Calu3 (cell line): ENCODE measurements at regions not wholly inside any gene's neighbourhood (a gene's known extent, or its start where the extent isn't known, plus 50 kb on each side); places are given as distances from the start of the nearest gene placed in this dataset.

Source experiments
- BruUV-seq: library from RNA; stranded (reverse); fragments of 400-500 nt; replicated peaks from 2 replicates; lab custom pipeline; 2021; lab: Mats Ljungman, UMichigan
- CTCF ChIA-PET: fragments of 300-600 bp; sonication (Branson Sonifier 250); formaldehyde crosslinking; loops from one replicate; lab custom pipeline; 2022; ENCODE audit warnings: antibody characterized with exemption; lab: Charles Lee
- DNase-seq: peaks from one replicate; pipeline ENCODE4 v3.0.0; 2022
- H3K27ac Mint-ChIP-seq: one replicate; pipeline ENCODE4 v1.8.0; 2022; ENCODE audit warnings: mixed read lengths; ENCODE audit not compliant: unreplicated experiment
- H3K27me3 Mint-ChIP-seq: one replicate; pipeline ENCODE4 v1.8.0; 2022; ENCODE audit warnings: mixed read lengths; ENCODE audit not compliant: unreplicated experiment
- H3K36me3 Mint-ChIP-seq: one replicate; pipeline ENCODE4 v1.8.0; 2022; ENCODE audit warnings: mild to moderate bottlenecking, moderate library complexity, mixed read lengths; ENCODE audit not compliant: insufficient read depth, unreplicated experiment
- H3K4me1 Mint-ChIP-seq: one replicate; pipeline ENCODE4 v1.8.0; 2022; ENCODE audit warnings: mild to moderate bottlenecking, low read depth, mixed read lengths; ENCODE audit not compliant: unreplicated experiment
- H3K4me3 Mint-ChIP-seq: one replicate; pipeline ENCODE4 v1.8.0; 2022; ENCODE audit warnings: mild to moderate bottlenecking, low read depth, moderate library complexity, mixed read lengths; ENCODE audit not compliant: unreplicated experiment
- H3K9me3 Mint-ChIP-seq: one replicate; pipeline ENCODE4 v1.8.0; 2022; ENCODE audit warnings: low read depth, mixed read lengths; ENCODE audit not compliant: unreplicated experiment
- intact Hi-C: fragments of 100-400 bp; cut with micrococcal nuclease; formaldehyde crosslinking; loops from one replicate; pipeline ENCODE4 v1.10.0; 2022; ENCODE audit not compliant: unreplicated experiment
- TF ChIP-seq, protein P1 (sequence below): fragments of 200-600 bp; IDR thresholded peaks from one replicate; pipeline ENCODE4 v1.8.0; 2022; ENCODE audit warnings: antibody characterized with exemption; ENCODE audit not compliant: unreplicated experiment

DNA sequence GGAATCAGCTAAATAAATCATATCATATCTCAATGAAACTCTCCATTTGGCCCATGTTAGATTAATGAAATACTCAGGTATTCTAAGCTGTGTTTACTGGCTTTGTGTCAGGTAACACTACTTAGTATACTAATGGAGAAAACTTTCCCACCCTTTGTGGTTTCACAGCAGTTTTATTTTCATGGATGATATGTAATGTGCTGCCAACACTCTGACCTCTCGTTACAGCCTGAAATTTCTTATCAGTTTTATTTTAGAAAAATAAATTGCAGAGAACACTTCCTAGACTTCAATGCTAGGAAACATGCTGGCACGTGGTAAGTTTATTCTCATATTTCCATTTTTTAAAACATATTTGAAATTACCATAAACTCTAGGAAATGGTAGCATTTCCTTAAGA is 758.9 kb downstream of the LIG4 start:
- intact Hi-C loops, result no loop called here
- DNase-seq, result no peak
- no peaks in the 10 kb centered on the region for H3K27me3 Mint-ChIP-seq
- CTCF ChIA-PET, result no interaction called here
- no peaks in the 10 kb centered on the region for H3K36me3 Mint-ChIP-seq
- no TSS peak for BruUV-seq
- H3K4me1 Mint-ChIP-seq, result no peaks in the 10 kb centered on the region
- peaks cover 7% of the 10 kb centered on the region for H3K9me3 Mint-ChIP-seq
- no peak overlapping the region for H3K27ac Mint-ChIP-seq
- TF ChIP-seq, protein P1, sequence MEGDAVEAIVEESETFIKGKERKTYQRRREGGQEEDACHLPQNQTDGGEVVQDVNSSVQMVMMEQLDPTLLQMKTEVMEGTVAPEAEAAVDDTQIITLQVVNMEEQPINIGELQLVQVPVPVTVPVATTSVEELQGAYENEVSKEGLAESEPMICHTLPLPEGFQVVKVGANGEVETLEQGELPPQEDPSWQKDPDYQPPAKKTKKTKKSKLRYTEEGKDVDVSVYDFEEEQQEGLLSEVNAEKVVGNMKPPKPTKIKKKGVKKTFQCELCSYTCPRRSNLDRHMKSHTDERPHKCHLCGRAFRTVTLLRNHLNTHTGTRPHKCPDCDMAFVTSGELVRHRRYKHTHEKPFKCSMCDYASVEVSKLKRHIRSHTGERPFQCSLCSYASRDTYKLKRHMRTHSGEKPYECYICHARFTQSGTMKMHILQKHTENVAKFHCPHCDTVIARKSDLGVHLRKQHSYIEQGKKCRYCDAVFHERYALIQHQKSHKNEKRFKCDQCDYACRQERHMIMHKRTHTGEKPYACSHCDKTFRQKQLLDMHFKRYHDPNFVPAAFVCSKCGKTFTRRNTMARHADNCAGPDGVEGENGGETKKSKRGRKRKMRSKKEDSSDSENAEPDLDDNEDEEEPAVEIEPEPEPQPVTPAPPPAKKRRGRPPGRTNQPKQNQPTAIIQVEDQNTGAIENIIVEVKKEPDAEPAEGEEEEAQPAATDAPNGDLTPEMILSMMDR, result no peak
- H3K4me3 Mint-ChIP-seq, result no peak overlapping the region

DNA sequence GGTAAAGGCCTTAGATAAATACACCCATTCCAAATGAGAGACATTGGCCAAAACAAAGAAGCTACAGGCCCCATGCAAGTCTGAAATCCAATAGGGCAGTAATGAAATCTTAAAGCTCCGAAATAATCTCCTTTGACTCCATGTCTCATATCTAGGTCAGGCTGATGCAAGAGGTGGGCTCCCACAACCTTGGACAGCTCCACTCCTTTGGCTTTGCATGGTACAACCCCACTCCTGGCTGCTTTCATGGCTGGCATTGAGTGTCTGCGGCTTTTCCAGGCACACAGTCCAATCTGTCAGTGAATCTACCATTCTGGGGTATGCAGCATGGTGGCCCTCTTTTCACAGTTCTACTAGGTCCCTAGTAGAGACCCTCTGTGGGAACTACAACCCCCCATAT is 762.5 kb downstream of the LIG4 start:
- H3K27me3 Mint-ChIP-seq, result no peaks in the 10 kb centered on the region
- no TSS peak for BruUV-seq
- no peak for DNase-seq
- no peaks in the 10 kb centered on the region for H3K4me1 Mint-ChIP-seq
- TF ChIP-seq, protein P1, result no peak
- intact Hi-C loops, result no loop called here
- no peak overlapping the region for H3K4me3 Mint-ChIP-seq
- H3K27ac Mint-ChIP-seq, result no peak overlapping the region
- no peaks in the 10 kb centered on the region for H3K36me3 Mint-ChIP-seq
- CTCF ChIA-PET, result no interaction called here
- H3K9me3 Mint-ChIP-seq, result peaks cover 10% of the 10 kb centered on the region

DNA sequence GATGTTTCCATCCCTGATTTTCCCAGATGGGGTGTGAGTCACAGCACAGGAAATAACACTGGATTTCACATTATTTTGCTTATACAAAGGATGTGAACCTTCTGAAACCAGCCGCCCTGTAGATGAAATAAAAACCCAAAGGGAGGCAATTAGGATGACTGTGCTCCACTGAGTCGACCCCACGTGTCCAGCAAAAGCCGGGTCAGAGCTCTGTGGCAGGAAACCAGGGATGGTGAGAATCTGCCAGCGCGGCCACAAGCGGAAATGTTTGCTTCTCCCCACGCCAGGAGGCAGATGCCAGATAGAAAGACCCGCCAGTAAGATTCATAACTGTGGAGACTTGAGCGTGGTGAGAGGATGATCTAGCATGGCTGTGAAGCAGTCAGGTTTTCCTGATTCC is 764.4 kb downstream of the LIG4 start:
- no TSS peak for BruUV-seq
- H3K4me3 Mint-ChIP-seq, result no peak overlapping the region
- no peaks in the 10 kb centered on the region for H3K36me3 Mint-ChIP-seq
- TF ChIP-seq, protein P1, result no peak
- no peak for DNase-seq
- no peaks in the 10 kb centered on the region for H3K4me1 Mint-ChIP-seq
- no peaks in the 10 kb centered on the region for H3K27me3 Mint-ChIP-seq
- no peak overlapping the region for H3K27ac Mint-ChIP-seq
- peaks cover 10% of the 10 kb centered on the region for H3K9me3 Mint-ChIP-seq
- CTCF ChIA-PET, result no interaction called here
- intact Hi-C loops, result no loop called here

DNA sequence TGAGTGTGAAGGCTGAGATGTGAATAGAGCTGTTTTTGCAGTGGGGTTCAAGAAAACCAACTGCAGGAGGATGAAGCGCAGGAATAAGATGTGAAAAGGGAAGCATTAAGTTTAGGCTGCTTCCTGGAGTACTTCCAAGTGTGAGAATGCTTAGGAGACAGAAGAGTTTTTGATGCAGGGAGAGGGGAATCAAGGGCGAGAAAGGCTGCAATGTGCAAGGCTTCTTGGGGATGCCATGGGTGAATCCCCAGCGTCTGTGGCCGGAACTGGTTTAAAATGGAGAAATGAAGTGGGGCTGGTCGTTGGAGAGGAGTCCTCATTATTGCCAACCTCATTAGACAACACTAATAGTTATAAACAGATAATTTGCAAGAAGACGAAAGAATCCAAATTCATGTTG is 764.9 kb downstream of the LIG4 start:
- peaks cover 10% of the 10 kb centered on the region for H3K9me3 Mint-ChIP-seq
- DNase-seq, result no peak
- no peaks in the 10 kb centered on the region for H3K4me1 Mint-ChIP-seq
- CTCF ChIA-PET, result no interaction called here
- TF ChIP-seq, protein P1, result no peak
- H3K36me3 Mint-ChIP-seq, result no peaks in the 10 kb centered on the region
- intact Hi-C loops, result no loop called here
- no peak overlapping the region for H3K27ac Mint-ChIP-seq
- no peak overlapping the region for H3K4me3 Mint-ChIP-seq
- H3K27me3 Mint-ChIP-seq, result no peaks in the 10 kb centered on the region
- no TSS peak for BruUV-seq
